ENCODE measurements at regions not wholly inside any gene's neighbourhood (a gene's known extent, or its start where the extent isn't known, plus 50 kb on each side); places are given as distances from the start of the nearest gene placed in this dataset.

- TF ChIP-seq EZH2 (optimal IDR thresholded peaks at IDR 0.05; ENCODE audit: low read depth, low read length) (no peak), CTCF (IDR thresholded peaks at IDR 0.05; ENCODE audit: low read length) (no peak)
These were observed 136.9 kb downstream of the IRX2 start for GRCh38 chr5:2614571-2614970.
